ENCODE measurements at regions not wholly inside any gene's neighbourhood (a gene's known extent, or its start where the extent isn't known, plus 50 kb on each side); places are given as distances from the start of the nearest gene placed in this dataset.
"Not testable (repeated sequence)": the region's sequence is repeated elsewhere in the genome, so short reads cannot be mapped to it uniquely, and the experiment has no call there.

- no peak for DNase-seq (ENCODE audit: low spot score)
These were observed 143.7 kb upstream of the ATXN1 start for GRCh38 chr6:16904957-16905356.

- no peak for DNase-seq (ENCODE audit: low spot score)
These were observed 142.2 kb upstream of the ATXN1 start for GRCh38 chr6:16903470-16903869.

GRCh38 chr6:16902502-16902901 is 141.2 kb upstream of the ATXN1 start:
- no peak for DNase-seq (ENCODE audit: low spot score)

- no peak for DNase-seq (ENCODE audit: low spot score)
These were observed 140.5 kb upstream of the ATXN1 start for GRCh38 chr6:16901782-16902181.

- no peak for DNase-seq (ENCODE audit: low spot score)
These were observed 140.0 kb upstream of the ATXN1 start for GRCh38 chr6:16901306-16901705.

GRCh38 chr6:16898640-16899396 is 137.6 kb upstream of the ATXN1 start:
- DNase-seq (ENCODE audit: low spot score) = no peak

- DNase-seq (ENCODE audit: low spot score) = no peak
These were observed 136.4 kb upstream of the ATXN1 start for GRCh38 chr6:16897669-16898068.

GRCh38 chr6:16894301-16894700 is 133.0 kb upstream of the ATXN1 start:
- no peak for DNase-seq (ENCODE audit: low spot score)

- not testable (repeated sequence) for DNase-seq (ENCODE audit: low spot score)
These were observed 129.8 kb upstream of the ATXN1 start for GRCh38 chr6:16891110-16891509.

GRCh38 chr6:16885411-16886160 is 124.3 kb upstream of the ATXN1 start:
- DNase-seq (ENCODE audit: low spot score) = no peak

- no peak for DNase-seq (ENCODE audit: low spot score)
These were observed 123.3 kb upstream of the ATXN1 start for GRCh38 chr6:16884526-16884925.

GRCh38 chr6:16883414-16883813 is 122.2 kb upstream of the ATXN1 start:
- DNase-seq (ENCODE audit: low spot score) = no peak

GRCh38 chr6:16882230-16882629 is 121.0 kb upstream of the ATXN1 start:
- no peak for DNase-seq (ENCODE audit: low spot score)

- not testable (repeated sequence) for DNase-seq (ENCODE audit: low spot score)
These were observed 115.6 kb upstream of the ATXN1 start for GRCh38 chr6:16876852-16877251.

- no peak for DNase-seq (ENCODE audit: low spot score)
These were observed 114.9 kb upstream of the ATXN1 start for GRCh38 chr6:16876201-16876600.

GRCh38 chr6:16873698-16874097 is 112.4 kb upstream of the ATXN1 start:
- no peak for DNase-seq (ENCODE audit: low spot score)

- no peak for DNase-seq (ENCODE audit: low spot score)
These were observed 111.4 kb upstream of the ATXN1 start for GRCh38 chr6:16872543-16873235.

GRCh38 chr6:16871047-16871446 is 109.8 kb upstream of the ATXN1 start:
- no peak for DNase-seq (ENCODE audit: low spot score)

GRCh38 chr6:16868968-16869367 is 107.7 kb upstream of the ATXN1 start:
- no peak for DNase-seq (ENCODE audit: low spot score)

- no peak for DNase-seq (ENCODE audit: low spot score)
These were observed 96.8 kb upstream of the ATXN1 start for GRCh38 chr6:16857969-16858592.

GRCh38 chr6:16855460-16855859 is 94.2 kb upstream of the ATXN1 start:
- no peak for DNase-seq (ENCODE audit: low spot score)

GRCh38 chr6:16854986-16855385 is 93.7 kb upstream of the ATXN1 start:
- DNase-seq (ENCODE audit: low spot score) = no peak

GRCh38 chr6:16852671-16853070 is 91.4 kb upstream of the ATXN1 start:
- no peak for DNase-seq (ENCODE audit: low spot score)
